ENCODE measurements at regions not wholly inside any gene's neighbourhood (a gene's known extent, or its start where the extent isn't known, plus 50 kb on each side); places are given as distances from the start of the nearest gene placed in this dataset.

DNA sequence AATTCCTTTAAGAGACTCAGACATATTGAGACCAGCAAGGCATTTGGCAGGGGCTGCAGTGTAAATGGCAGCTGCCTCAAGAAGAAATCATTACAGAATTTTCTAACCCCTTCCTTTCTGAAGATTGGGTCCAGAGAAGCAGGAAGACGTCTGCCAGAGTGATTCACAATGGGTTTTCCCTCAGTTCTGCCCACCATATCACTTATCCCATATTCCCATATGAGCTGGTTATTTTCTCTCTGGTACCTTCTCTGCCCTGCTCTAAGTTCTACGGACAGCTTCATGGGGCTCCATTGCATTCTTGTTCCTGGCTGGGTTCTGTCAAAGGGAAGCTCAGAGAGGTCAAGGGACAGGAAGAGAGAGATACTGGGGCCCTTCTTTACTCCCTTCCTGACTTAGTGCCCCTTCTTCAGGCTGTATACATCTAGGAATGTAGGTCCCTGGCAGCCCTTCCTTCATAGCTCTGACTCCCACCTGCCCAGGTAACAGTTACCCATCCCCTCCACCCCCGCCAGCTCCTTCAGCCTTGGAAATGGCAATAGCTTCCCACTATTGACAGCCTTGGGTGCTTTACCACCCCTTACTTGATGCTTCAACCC, 420.6 kb upstream of the DAB1 start:
- H3K4me3 ChIP-seq (ENCODE audit: low read length) = no peak overlapping the region
- ChIA-PET CTCF (no interaction called here), POLR2A (ENCODE audit: unreplicated experiment) (no interaction called here)
- TF ChIP-seq EZH2 (IDR thresholded peaks at IDR 0.05; ENCODE audit: low read length, unreplicated experiment) (no peak), EZH2phosphoT487 (IDR thresholded peaks at IDR 0.05; ENCODE audit: borderline replicate concordance, low read length) (no peak)
- TF ChIP-seq, protein P1, sequence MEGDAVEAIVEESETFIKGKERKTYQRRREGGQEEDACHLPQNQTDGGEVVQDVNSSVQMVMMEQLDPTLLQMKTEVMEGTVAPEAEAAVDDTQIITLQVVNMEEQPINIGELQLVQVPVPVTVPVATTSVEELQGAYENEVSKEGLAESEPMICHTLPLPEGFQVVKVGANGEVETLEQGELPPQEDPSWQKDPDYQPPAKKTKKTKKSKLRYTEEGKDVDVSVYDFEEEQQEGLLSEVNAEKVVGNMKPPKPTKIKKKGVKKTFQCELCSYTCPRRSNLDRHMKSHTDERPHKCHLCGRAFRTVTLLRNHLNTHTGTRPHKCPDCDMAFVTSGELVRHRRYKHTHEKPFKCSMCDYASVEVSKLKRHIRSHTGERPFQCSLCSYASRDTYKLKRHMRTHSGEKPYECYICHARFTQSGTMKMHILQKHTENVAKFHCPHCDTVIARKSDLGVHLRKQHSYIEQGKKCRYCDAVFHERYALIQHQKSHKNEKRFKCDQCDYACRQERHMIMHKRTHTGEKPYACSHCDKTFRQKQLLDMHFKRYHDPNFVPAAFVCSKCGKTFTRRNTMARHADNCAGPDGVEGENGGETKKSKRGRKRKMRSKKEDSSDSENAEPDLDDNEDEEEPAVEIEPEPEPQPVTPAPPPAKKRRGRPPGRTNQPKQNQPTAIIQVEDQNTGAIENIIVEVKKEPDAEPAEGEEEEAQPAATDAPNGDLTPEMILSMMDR (conservative IDR thresholded peaks at IDR 0.05; ENCODE audit: low read depth, low read length) = no peak
- H4K20me1 ChIP-seq (ENCODE audit: low read length) = no peaks in the 10 kb centered on the region
- no peak for ATAC-seq
- H3K36me3 ChIP-seq (ENCODE audit: low read depth, low read length) = no peaks in the 10 kb centered on the region
- no peaks in the 10 kb centered on the region for H3F3A ChIP-seq (ENCODE audit: low read length, unreplicated experiment)
- BruUV-seq (replicated peaks) = no TSS peak
- no peaks in the 10 kb centered on the region for H3K27me3 ChIP-seq (ENCODE audit: low read length)
- no peaks in the 10 kb centered on the region for H3K9me2 ChIP-seq (replicated peaks; ENCODE audit: low read length)
- H3K4me2 ChIP-seq (ENCODE audit: low read length) = no peak overlapping the region
- no peak overlapping the region for H2AFZ ChIP-seq (ENCODE audit: low read length)
- no peak overlapping the region for H3K9ac ChIP-seq (ENCODE audit: low read length)
- no peak for DNase-seq
- no peak overlapping the region for H3K27ac ChIP-seq (ENCODE audit: low read length)
- intact Hi-C loops (cut with micrococcal nuclease) = no loop called here
- H3K9me3 ChIP-seq (ENCODE audit: low read length) = peaks cover 11% of the 10 kb centered on the region; the same call in 1 of the 2 replicates
- H3K79me2 ChIP-seq (ENCODE audit: low read length) = no peaks in the 10 kb centered on the region
- H3K4me1 ChIP-seq (ENCODE audit: insufficient read depth, low read length) = no peaks in the 10 kb centered on the region

DNA sequence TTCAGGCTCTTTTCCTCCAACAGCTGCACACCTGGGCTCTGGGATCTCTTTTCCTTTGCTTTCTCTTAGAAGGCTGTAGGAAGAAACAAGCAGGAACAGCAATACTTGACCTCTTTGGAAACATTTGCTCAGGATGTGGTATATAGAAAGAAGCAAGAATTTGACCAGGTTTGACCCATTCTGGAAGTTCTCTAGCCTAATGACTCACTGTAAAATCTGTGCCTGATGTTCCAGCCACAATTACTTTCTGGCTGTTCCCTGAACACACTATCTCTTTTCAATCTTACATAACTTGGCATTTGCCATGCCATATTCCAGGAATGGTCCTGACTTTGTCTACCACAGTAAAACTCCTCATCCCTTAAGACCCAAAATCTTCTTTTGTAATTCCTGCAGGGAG, 419.9 kb upstream of the DAB1 start:
- Histone ChIP-seq H2AFZ (ENCODE audit: low read length) (no peak overlapping the region), H3K9me3 (ENCODE audit: low read length) (peaks cover 11% of the 10 kb centered on the region; the same call in 1 of the 2 replicates), H3F3A (ENCODE audit: low read length, unreplicated experiment) (no peaks in the 10 kb centered on the region), H3K36me3 (ENCODE audit: low read depth, low read length) (no peaks in the 10 kb centered on the region), H3K4me3 (ENCODE audit: low read length) (no peak overlapping the region), H3K4me1 (ENCODE audit: insufficient read depth, low read length) (no peaks in the 10 kb centered on the region), H4K20me1 (ENCODE audit: low read length) (no peaks in the 10 kb centered on the region), H3K9me2 (replicated peaks; ENCODE audit: low read length) (no peaks in the 10 kb centered on the region), H3K79me2 (ENCODE audit: low read length) (no peaks in the 10 kb centered on the region), H3K27me3 (ENCODE audit: low read length) (no peaks in the 10 kb centered on the region), H3K9ac (ENCODE audit: low read length) (no peak overlapping the region), H3K4me2 (ENCODE audit: low read length) (no peak overlapping the region), H3K27ac (ENCODE audit: low read length) (no peak overlapping the region)
- POLR2A ChIA-PET (ENCODE audit: unreplicated experiment) = no interaction called here
- BruUV-seq (replicated peaks) = no TSS peak
- TF ChIP-seq, protein P1 (conservative IDR thresholded peaks at IDR 0.05; ENCODE audit: low read depth, low read length) = no peak
- TF ChIP-seq EZH2 (IDR thresholded peaks at IDR 0.05; ENCODE audit: low read length, unreplicated experiment) = no peak
- no peak for TF ChIP-seq EZH2phosphoT487 (IDR thresholded peaks at IDR 0.05; ENCODE audit: borderline replicate concordance, low read length)
- intact Hi-C loops (cut with micrococcal nuclease) = no loop called here
- no peak for DNase-seq
- no peak for ATAC-seq
- CTCF ChIA-PET = no interaction called here

DNA sequence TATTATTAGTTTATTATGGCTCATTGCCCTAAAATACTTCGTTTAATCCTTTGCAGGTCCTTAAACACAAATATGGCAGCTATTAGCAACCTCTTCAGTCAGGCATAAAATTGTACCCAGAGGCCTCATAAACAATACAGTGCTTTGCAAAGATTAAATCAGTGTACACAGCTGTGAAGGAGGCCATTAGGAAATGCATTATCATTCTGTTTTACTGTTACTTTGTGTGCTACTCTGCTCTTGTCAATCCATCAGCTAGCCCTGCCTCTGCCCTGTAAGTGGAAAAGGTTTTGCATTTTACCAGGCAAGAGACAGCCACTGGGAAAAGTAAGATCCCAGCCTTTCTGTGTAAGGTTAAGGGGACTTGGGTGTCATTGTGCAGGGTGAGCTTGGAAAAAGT, 415.7 kb upstream of the DAB1 start:
- Histone ChIP-seq H3K9me3 (ENCODE audit: low read length) (peaks cover 11% of the 10 kb centered on the region; the same call in 1 of the 2 replicates), H3K36me3 (ENCODE audit: low read depth, low read length) (no peaks in the 10 kb centered on the region), H3K79me2 (ENCODE audit: low read length) (no peaks in the 10 kb centered on the region), H3K9ac (ENCODE audit: low read length) (no peak overlapping the region), H3K27ac (ENCODE audit: low read length) (no peak overlapping the region), H3K4me3 (ENCODE audit: low read length) (no peak overlapping the region), H3K27me3 (ENCODE audit: low read length) (no peaks in the 10 kb centered on the region), H3F3A (ENCODE audit: low read length, unreplicated experiment) (no peaks in the 10 kb centered on the region), H3K4me1 (ENCODE audit: insufficient read depth, low read length) (no peaks in the 10 kb centered on the region), H2AFZ (ENCODE audit: low read length) (no peak overlapping the region), H3K9me2 (replicated peaks; ENCODE audit: low read length) (no peaks in the 10 kb centered on the region), H4K20me1 (ENCODE audit: low read length) (no peaks in the 10 kb centered on the region), H3K4me2 (ENCODE audit: low read length) (no peak overlapping the region)
- POLR2A ChIA-PET (ENCODE audit: unreplicated experiment) = no interaction called here
- no TSS peak for BruUV-seq (replicated peaks)
- DNase-seq = no peak
- TF ChIP-seq EZH2phosphoT487 (IDR thresholded peaks at IDR 0.05; ENCODE audit: borderline replicate concordance, low read length) = no peak
- TF ChIP-seq, protein P1 (conservative IDR thresholded peaks at IDR 0.05; ENCODE audit: low read depth, low read length) = no peak
- no peak for TF ChIP-seq EZH2 (IDR thresholded peaks at IDR 0.05; ENCODE audit: low read length, unreplicated experiment)
- intact Hi-C loops (cut with micrococcal nuclease) = no loop called here
- no peak for ATAC-seq
- CTCF ChIA-PET = no interaction called here

Data from PC-3 (cell line).